ENCODE measurements at regions not wholly inside any gene's neighbourhood (a gene's known extent, or its start where the extent isn't known, plus 50 kb on each side); places are given as distances from the start of the nearest gene placed in this dataset.
"Not testable (repeated sequence)": the region's sequence is repeated elsewhere in the genome, so short reads cannot be mapped to it uniquely, and the experiment has no call there.

DNA sequence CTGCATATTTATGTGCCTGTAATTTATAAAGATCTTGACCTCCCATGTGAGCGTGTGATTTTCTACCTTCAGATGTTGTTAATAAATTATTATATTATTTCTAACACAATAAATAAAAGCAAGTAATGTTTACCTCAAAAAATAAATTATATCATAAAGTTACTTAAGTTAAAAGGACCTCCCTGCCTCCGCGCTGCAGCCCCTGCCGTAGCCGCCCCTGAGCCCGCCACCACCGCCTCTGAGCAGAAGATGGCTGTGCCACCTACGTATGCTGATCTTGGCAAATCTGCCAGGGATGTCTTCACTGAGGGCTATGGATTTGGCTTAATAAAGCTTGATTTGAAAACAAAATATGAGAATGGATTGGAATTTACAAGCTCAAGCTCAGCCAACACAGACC lies 119.6 kb upstream of the BRWD3 start:
- DNase-seq (ENCODE audit: low spot score): no peak

- DNase-seq (ENCODE audit: low spot score): no peak
Measured at GRCh38 chrX:80917919-80918318, 108.2 kb upstream of the BRWD3 start.

DNA sequence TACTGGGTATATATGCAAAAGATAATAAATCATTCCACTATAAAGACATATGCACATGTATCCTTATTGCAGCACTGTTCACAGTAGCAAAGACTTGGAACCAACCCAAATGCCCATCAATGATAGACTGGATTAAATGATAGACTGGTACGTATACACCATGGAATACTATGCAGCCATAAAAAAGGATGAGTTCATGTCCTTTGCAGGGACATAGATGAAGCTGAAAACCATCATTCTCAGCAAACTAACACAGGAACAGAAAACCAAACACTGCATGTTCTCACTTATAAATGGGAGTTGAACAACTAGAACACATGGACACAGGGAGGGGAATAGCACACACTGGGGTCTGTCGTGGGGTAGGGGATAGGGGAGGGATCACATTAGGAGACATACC lies 102.7 kb upstream of the BRWD3 start:
- not testable (repeated sequence) for DNase-seq (ENCODE audit: low spot score)

DNA sequence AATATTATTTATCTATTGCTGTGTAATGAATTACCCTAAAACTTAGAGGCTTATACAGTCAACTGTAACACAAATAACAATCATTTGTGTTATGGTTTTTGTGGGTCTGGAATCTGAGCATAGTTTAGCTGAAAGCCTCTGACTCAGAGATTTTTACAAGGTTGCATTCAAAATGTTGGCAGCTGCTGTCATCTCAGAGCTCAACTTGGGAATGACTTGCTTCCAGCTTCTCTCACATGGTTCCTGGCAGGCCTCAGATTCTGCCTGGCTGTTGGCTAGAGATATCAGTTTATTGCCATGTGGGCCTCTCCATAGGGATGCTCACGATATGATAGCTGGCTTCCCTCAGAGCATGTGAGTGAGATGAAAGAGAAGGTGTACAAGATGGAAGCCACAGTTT lies 70.2 kb upstream of the BRWD3 start:
- DNase-seq (ENCODE audit: low spot score): no peak

GRCh38 chrX:80879143-80879542 lies 69.5 kb upstream of the BRWD3 start:
- DNase-seq (ENCODE audit: low spot score): peak; percentile 8

DNA sequence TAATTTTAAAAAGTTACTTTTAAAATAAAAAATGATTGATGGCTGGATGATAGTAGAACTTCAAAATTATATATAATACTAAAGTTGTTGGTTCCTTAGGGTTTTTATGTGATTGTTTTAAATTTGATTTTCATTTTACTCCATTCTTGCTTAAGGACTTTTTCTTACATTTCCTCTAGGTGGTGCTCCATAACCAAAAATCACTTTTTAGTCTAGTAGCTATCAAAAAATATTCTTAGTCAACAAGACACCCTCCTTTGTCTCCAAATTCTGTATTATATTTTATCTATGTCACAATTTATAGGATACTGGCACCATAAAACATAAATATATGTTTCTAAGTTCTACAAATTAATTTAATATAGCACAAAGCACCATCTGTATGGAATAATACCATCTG lies 67.2 kb upstream of the BRWD3 start:
- DNase-seq (ENCODE audit: low spot score): peak; percentile 45
